ENCODE measurements at regions not wholly inside any gene's neighbourhood (a gene's known extent, or its start where the extent isn't known, plus 50 kb on each side); places are given as distances from the start of the nearest gene placed in this dataset.

GRCh38 chr17:13863436-13863835 is 205.9 kb upstream of the COX10 start:
- no peak overlapping the region for H3K4me3 ChIP-seq
- no peak for ATAC-seq
- TF ChIP-seq POLR2A (IDR thresholded peaks at IDR 0.05), result no peak
- no peak for TF ChIP-seq EP300 (IDR thresholded peaks at IDR 0.05)
- TF ChIP-seq POLR2AphosphoS5 (IDR thresholded peaks at IDR 0.05), result no peak
- TF ChIP-seq CTCF (IDR thresholded peaks at IDR 0.05), result no peak
- no peaks in the 10 kb centered on the region for H3K27me3 ChIP-seq
- peaks cover 0 to 5% (median 0%) of the 10 kb centered on the region in 3 donors for H3K9me3 ChIP-seq
- no peak overlapping the region for H3K27ac ChIP-seq
- no peaks in the 10 kb centered on the region for H3K4me1 ChIP-seq
- no peaks in the 10 kb centered on the region for H3K36me3 ChIP-seq
- WGBS, 2 donors (ENCODE audit: low coverage in 1 of 2), result 63 to 77% methylated on average over 2 to 3 of the region's 3 CpGs

GRCh38 chr17:13864521-13864920 is 204.8 kb upstream of the COX10 start:
- no peaks in the 10 kb centered on the region for H3K27me3 ChIP-seq
- peaks cover 0 to 5% (median 0%) of the 10 kb centered on the region in 3 donors for H3K9me3 ChIP-seq
- no peak overlapping the region for H3K27ac ChIP-seq
- 68 to 90% methylated on average over 3 of the region's 3 CpGs for WGBS, 2 donors (ENCODE audit: low coverage in 1 of 2)
- no peaks in the 10 kb centered on the region for H3K36me3 ChIP-seq
- no peaks in the 10 kb centered on the region for H3K4me1 ChIP-seq
- TF ChIP-seq CTCF (IDR thresholded peaks at IDR 0.05), result no peak
- no peak for TF ChIP-seq POLR2A (IDR thresholded peaks at IDR 0.05)
- no peak for TF ChIP-seq EP300 (IDR thresholded peaks at IDR 0.05)
- TF ChIP-seq POLR2AphosphoS5 (IDR thresholded peaks at IDR 0.05), result no peak
- no peak for ATAC-seq
- no peak overlapping the region for H3K4me3 ChIP-seq

- H3K9me3 ChIP-seq, result peaks cover 0 to 5% (median 0%) of the 10 kb centered on the region in 3 donors
- H3K4me1 ChIP-seq, result no peaks in the 10 kb centered on the region
- H3K36me3 ChIP-seq, result no peaks in the 10 kb centered on the region
- H3K4me3 ChIP-seq, result no peak overlapping the region
- 57 to 59% methylated on average over 2 of the region's 2 CpGs for WGBS, 2 donors (ENCODE audit: low coverage in 1 of 2)
- no peaks in the 10 kb centered on the region for H3K27me3 ChIP-seq
- TF ChIP-seq POLR2AphosphoS5 (IDR thresholded peaks at IDR 0.05), result no peak
- TF ChIP-seq CTCF (IDR thresholded peaks at IDR 0.05), result no peak
- TF ChIP-seq EP300 (IDR thresholded peaks at IDR 0.05), result no peak
- TF ChIP-seq POLR2A (IDR thresholded peaks at IDR 0.05), result no peak
- ATAC-seq, result no peak
- H3K27ac ChIP-seq, result no peak overlapping the region
Measured at GRCh38 chr17:13865650-13866049, 203.7 kb upstream of the COX10 start.

- H3K36me3 ChIP-seq, result no peaks in the 10 kb centered on the region
- H3K4me3 ChIP-seq, result no peak overlapping the region
- no peaks in the 10 kb centered on the region for H3K4me1 ChIP-seq
- no peak for ATAC-seq
- H3K27me3 ChIP-seq, result no peaks in the 10 kb centered on the region
- TF ChIP-seq CTCF (IDR thresholded peaks at IDR 0.05) (no peak), POLR2AphosphoS5 (IDR thresholded peaks at IDR 0.05) (no peak), POLR2A (IDR thresholded peaks at IDR 0.05) (no peak), EP300 (IDR thresholded peaks at IDR 0.05) (no peak)
- no peak overlapping the region for H3K27ac ChIP-seq
- peaks cover 0 to 5% (median 0%) of the 10 kb centered on the region in 3 donors for H3K9me3 ChIP-seq
- WGBS, 2 donors (ENCODE audit: low coverage in 1 of 2), result 68 to 75% methylated on average over 4 to 7 of the region's 9 CpGs
Measured at GRCh38 chr17:13869331-13869940, 199.9 kb upstream of the COX10 start.

GRCh38 chr17:13871261-13871660 is 198.0 kb upstream of the COX10 start:
- no peaks in the 10 kb centered on the region for H3K4me1 ChIP-seq
- H3K9me3 ChIP-seq, result peaks cover 0 to 5% (median 0%) of the 10 kb centered on the region in 3 donors
- no peak for TF ChIP-seq POLR2AphosphoS5 (IDR thresholded peaks at IDR 0.05)
- TF ChIP-seq POLR2A (IDR thresholded peaks at IDR 0.05), result no peak
- TF ChIP-seq CTCF (IDR thresholded peaks at IDR 0.05), result no peak
- no peak for TF ChIP-seq EP300 (IDR thresholded peaks at IDR 0.05)
- H3K27ac ChIP-seq, result no peak overlapping the region
- no peak for ATAC-seq
- no peak overlapping the region for H3K4me3 ChIP-seq
- 94 to 100% methylated on average over 2 to 4 of the region's 4 CpGs for WGBS, 2 donors (ENCODE audit: low coverage in 1 of 2)
- no peaks in the 10 kb centered on the region for H3K27me3 ChIP-seq
- no peaks in the 10 kb centered on the region for H3K36me3 ChIP-seq

Data from gastroesophageal sphincter (tissue), 4 donors.